OCI-LY3 (cell line): ENCODE measurements at regions not wholly inside any gene's neighbourhood (a gene's known extent, or its start where the extent isn't known, plus 50 kb on each side); places are given as distances from the start of the nearest gene placed in this dataset.

Source experiments
- EZH2phosphoT487 ChIP-seq: fragments of 200-600 bp; shearing (Covaris generic); IDR thresholded peaks from 2 replicates; pipeline ENCODE4 v1.6.1; 2018; ENCODE audit warnings: antibody characterized with exemption, mixed run types, low read depth
- TF ChIP-seq, protein P1 (sequence below): fragments of 200-600, 300-600 bp; sonication (generic); IDR thresholded peaks from 2 replicates; pipeline ENCODE4 v1.5.1; 2014; ENCODE audit warnings: antibody characterized with exemption, low read length, low read depth

DNA sequence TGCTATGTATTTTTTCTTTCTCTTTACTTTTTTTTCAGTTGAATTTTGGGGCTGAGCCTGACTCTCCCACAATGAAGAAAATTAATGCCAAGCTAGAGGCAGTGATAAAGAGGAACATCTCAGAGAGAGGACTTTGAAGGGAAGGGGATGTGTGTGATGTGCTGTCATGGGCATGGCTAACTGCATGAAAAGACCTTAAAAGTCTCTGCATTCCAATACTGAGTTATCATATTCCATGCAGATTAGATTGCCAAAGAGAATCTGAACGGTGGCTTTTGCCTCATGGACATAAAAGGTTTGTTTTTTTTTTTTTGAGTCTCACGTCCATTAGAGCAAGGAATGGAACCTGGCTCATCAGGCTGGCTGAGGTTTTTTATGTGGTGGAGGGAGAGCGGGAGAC lies 213.9 kb downstream of the PIK3C3 start:
- TF ChIP-seq, protein P1, sequence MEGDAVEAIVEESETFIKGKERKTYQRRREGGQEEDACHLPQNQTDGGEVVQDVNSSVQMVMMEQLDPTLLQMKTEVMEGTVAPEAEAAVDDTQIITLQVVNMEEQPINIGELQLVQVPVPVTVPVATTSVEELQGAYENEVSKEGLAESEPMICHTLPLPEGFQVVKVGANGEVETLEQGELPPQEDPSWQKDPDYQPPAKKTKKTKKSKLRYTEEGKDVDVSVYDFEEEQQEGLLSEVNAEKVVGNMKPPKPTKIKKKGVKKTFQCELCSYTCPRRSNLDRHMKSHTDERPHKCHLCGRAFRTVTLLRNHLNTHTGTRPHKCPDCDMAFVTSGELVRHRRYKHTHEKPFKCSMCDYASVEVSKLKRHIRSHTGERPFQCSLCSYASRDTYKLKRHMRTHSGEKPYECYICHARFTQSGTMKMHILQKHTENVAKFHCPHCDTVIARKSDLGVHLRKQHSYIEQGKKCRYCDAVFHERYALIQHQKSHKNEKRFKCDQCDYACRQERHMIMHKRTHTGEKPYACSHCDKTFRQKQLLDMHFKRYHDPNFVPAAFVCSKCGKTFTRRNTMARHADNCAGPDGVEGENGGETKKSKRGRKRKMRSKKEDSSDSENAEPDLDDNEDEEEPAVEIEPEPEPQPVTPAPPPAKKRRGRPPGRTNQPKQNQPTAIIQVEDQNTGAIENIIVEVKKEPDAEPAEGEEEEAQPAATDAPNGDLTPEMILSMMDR, result no peak
- no peak for TF ChIP-seq EZH2phosphoT487
